ENCODE measurements at regions not wholly inside any gene's neighbourhood (a gene's known extent, or its start where the extent isn't known, plus 50 kb on each side); places are given as distances from the start of the nearest gene placed in this dataset.
A peak's percentile ranks its signal among the peaks of the same experiment; 100 is the strongest.

DNA sequence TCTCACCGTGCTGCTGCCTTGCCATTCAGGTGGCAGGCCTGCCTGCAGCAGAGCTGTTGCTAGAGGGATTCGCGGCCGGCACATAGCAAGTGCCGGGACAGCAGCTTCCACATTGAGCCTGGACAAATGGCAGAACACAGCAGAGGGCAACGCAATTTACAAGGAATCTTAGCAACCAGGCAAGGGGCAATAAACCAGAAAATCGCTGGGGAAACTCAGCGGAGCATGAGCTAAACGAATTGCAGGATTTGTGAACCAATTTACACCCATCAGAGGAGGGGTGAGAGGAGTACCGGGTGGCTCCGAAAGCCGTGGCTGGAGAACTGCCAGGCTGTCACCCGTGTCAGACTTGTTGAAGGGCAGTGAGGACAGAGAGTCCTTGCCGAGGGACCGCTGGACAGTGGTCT, 58.6 kb upstream of the LOXL4 start:
- no peak for ATAC-seq
- H3K36me3 ChIP-seq: no peaks in the 10 kb centered on the region
- DNase-seq: no peak
- H3K4me3 ChIP-seq: no peak overlapping the region
- no peaks in the 10 kb centered on the region for H3K9me3 ChIP-seq
- no peaks in the 10 kb centered on the region for H3K4me1 ChIP-seq
- H3K27me3 ChIP-seq: no peaks in the 10 kb centered on the region
- TF ChIP-seq, protein P1, sequence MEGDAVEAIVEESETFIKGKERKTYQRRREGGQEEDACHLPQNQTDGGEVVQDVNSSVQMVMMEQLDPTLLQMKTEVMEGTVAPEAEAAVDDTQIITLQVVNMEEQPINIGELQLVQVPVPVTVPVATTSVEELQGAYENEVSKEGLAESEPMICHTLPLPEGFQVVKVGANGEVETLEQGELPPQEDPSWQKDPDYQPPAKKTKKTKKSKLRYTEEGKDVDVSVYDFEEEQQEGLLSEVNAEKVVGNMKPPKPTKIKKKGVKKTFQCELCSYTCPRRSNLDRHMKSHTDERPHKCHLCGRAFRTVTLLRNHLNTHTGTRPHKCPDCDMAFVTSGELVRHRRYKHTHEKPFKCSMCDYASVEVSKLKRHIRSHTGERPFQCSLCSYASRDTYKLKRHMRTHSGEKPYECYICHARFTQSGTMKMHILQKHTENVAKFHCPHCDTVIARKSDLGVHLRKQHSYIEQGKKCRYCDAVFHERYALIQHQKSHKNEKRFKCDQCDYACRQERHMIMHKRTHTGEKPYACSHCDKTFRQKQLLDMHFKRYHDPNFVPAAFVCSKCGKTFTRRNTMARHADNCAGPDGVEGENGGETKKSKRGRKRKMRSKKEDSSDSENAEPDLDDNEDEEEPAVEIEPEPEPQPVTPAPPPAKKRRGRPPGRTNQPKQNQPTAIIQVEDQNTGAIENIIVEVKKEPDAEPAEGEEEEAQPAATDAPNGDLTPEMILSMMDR (IDR thresholded peaks at IDR 0.05): no peak
- intact Hi-C loops (cut with DNase I): no loop called here
- H3K27ac ChIP-seq: no peak overlapping the region

DNA sequence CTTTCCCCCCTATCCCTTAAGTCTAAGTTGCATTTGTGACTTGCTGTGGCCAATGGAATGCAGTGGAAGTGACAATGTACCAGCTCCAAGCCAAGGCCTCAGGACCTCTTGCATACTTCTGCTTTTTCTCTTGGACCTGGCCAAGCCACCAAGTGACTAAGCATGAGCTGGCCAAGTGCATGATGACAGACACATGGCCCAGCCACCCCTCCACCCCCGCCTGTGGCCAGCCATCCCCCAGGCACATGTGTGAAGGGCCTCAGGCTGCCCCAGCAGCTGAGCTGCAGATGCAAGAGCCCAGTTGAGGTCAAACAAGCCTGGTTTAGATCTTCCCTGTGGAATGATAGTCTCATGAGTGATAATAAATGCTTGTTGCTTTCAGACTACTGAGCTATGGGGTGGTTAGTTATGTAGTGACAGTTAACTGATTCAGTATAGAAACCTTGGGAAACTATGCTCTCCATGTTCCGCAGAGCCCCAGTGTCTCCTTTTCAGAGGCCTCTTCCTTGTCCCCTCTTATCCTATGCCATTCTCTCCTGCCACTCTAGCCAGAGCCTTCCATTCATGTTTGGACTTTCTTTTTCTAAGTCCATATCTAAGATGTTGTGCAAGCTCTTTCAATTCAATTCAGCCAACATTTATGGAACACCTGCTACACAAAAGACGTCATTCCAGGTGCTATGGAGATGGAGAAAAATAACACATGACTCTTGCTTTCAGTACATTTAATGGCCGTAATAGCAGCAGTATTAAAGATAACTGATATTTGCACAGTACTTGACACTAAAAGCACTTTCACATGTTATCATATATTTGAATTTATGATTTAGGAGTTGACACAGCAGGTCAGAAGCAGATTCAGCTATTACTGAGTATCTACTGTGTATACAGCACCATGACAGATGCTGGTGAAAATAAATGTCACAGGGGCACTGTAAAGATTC, 55.5 kb upstream of the LOXL4 start:
- Histone ChIP-seq H3K27me3 (no peaks in the 10 kb centered on the region), H3K36me3 (no peaks in the 10 kb centered on the region), H3K9me3 (no peaks in the 10 kb centered on the region), H3K4me3 (no peak overlapping the region), H3K4me1 (no peaks in the 10 kb centered on the region), H3K27ac (no peak overlapping the region)
- intact Hi-C loops (cut with DNase I): no loop called here
- DNase-seq (peak; percentile 89), ATAC-seq (peak; percentile 95)
- TF ChIP-seq, protein P1 (IDR thresholded peaks at IDR 0.05): no peak

DNA sequence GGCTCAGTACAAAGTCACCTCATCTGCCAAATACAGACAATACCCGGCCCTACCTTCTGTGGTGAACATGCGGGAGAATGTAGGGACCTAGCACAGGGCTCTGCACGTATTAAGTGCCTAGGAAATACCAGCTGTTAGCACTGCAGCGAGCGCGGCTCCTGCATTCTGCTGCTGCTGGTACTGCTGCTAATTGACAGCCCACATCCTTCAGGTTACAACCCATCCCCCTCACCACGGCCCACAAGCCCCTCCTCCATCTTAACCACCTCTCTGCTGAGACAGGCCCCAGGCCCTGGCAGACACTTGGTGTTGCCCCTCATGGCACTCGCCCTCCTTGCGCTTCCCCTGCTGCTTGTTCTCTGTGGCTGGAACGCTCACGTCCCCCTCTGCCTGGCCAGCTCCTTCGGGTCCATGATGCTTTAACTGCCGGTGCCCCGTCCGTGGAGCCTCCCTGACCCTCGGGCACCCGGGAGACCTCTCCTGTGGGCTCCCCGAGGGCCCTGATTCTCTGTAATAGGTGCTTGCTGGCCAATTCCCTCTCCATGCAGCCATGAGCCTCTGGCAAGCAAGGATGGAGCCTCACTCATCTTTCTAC, 53.3 kb upstream of the LOXL4 start:
- peaks cover 2% of the 10 kb centered on the region for H3K4me1 ChIP-seq
- no peaks in the 10 kb centered on the region for H3K36me3 ChIP-seq
- no peaks in the 10 kb centered on the region for H3K9me3 ChIP-seq
- intact Hi-C loops (cut with DNase I): no loop called here
- no peak overlapping the region for H3K27ac ChIP-seq
- TF ChIP-seq, protein P1 (IDR thresholded peaks at IDR 0.05): no peak
- H3K4me3 ChIP-seq: no peak overlapping the region
- ATAC-seq (no peak), DNase-seq (no peak)
- H3K27me3 ChIP-seq: no peaks in the 10 kb centered on the region

DNA sequence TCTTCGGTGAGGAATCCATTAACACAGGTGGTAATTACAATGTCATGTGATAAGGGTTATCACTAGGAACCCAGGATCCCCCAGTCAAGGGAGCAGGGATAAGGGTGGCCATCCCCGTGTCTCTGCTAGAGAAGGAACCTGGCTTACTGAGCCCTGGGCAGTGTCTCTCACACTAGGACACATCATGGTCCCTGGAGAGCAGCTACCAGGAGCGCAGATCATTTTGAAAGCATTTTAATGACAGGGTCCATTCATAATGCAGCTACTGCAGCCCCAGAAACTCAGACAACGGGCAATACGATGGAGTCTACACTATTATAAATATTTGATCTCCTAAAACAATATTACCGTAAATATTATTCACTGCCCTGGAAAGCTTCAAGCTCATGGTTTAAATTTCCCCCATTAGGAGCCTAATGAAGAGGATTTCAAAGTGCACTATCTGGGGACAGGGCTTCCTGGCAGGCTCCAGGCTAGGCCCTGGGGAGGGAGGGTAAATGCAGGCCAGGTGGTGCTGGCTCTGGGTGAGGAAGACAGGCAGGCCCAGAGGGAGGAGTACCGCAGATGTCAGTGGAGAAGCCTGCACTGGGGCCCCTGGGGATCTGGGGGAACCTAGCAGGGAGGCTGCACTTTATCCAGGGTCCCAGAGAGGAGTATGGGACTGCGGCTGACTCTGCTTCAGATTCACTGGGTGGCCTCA, 52.6 kb upstream of the LOXL4 start:
- no peak overlapping the region for H3K27ac ChIP-seq
- H3K4me3 ChIP-seq: no peak overlapping the region
- no peaks in the 10 kb centered on the region for H3K27me3 ChIP-seq
- H3K36me3 ChIP-seq: no peaks in the 10 kb centered on the region
- TF ChIP-seq, protein P1 (IDR thresholded peaks at IDR 0.05): no peak
- intact Hi-C loops (cut with DNase I): no loop called here
- ATAC-seq: no peak
- peaks cover 8% of the 10 kb centered on the region for H3K4me1 ChIP-seq
- no peak for DNase-seq
- H3K9me3 ChIP-seq: no peaks in the 10 kb centered on the region

DNA sequence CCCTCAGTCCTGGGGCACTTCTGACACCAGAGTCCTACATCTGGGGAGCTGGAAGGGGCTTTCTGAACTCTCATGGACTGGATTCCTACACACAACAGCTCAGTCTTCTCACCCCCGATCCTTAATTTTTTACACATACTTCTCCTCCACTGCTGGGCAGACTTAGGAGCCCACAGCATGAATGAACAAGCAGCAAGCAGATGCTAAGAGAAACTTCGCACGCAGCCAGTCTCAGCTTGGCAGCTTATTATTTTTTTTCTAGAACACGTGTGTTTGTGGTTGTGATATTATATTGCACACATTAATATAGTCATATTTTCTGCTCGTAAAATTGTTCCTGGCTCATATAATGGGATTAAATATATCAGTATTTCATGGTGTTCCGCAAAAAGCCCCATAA, 50.9 kb upstream of the LOXL4 start:
- TF ChIP-seq, protein P1 (IDR thresholded peaks at IDR 0.05): no peak
- Histone ChIP-seq H3K9me3 (no peaks in the 10 kb centered on the region), H3K36me3 (no peaks in the 10 kb centered on the region), H3K4me1 (peaks cover 13% of the 10 kb centered on the region), H3K27me3 (no peaks in the 10 kb centered on the region), H3K27ac (no peak overlapping the region), H3K4me3 (no peak overlapping the region)
- ATAC-seq (no peak), DNase-seq (no peak)
- intact Hi-C loops (cut with DNase I): no loop called here

Data from upper lobe of right lung (tissue), 1 donor.